HG02763 (cell line): ENCODE measurements at regions not wholly inside any gene's neighbourhood (a gene's known extent, or its start where the extent isn't known, plus 50 kb on each side); places are given as distances from the start of the nearest gene placed in this dataset.

Experiments
- ATAC-seq: cut with Tn5 transposase; IDR thresholded peaks from one replicate; pipeline ENCODE4 v1.9.1; 2021; ENCODE audit warnings: mild to moderate bottlenecking, moderate library complexity; ENCODE audit not compliant: unreplicated experiment

DNA sequence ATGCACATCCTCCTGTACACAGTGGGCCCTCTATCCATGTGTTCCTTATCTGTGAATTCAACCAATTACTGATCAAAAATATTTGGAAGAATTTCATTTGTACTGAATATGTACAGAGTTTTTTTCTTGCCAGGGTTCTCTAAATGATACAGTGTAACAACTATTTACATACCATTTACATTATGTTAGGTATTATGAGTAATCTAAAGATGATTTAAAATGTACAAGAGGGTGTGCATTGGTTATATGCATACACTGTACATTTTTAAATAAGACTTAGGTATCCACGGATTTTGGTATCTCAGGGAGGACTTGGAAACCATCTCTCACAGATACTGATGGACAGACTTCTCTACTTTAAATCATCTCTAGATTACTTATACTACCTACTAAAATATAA, 1333.9 kb downstream of the PCDH18 start:
- no peak for ATAC-seq

DNA sequence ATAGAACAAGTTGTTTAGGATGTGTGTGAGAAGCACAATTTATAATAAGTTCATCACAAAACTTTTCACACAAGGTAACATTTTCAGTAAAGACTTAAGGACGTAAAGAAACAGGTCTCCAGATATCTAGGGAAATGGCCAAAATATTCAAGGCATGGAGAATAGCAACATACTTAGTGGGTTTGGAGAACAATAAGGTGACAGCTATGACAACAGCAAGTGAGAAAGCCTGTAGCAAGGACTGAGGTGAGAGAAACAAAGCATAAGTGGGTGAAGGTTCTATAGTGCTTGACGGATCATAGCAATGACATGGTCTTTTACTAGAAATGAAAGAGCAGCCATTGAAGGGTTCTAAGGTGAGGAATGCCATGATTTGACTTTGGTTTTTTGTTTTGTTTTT, 1337.3 kb downstream of the PCDH18 start:
- no peak for ATAC-seq

DNA sequence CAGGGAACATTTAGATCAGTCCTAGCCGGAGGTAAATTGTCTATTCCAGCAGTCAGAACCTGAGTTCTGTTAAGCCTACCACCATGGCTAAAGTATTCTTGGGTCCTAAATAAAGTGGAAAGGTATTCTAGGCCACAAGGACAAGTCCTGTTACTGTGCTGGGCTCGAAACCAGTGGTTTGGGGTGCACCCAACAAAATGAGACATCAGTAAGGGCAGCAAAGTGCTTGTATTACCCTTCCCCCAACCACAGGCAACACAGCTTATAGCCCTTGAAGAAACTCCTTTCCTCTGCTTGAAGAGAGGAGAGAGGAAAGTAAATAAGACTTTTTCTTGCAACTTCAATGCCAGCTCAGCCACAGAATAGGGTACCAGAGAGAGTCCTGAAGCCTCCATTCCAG, 1345.6 kb downstream of the PCDH18 start:
- no peak for ATAC-seq

DNA sequence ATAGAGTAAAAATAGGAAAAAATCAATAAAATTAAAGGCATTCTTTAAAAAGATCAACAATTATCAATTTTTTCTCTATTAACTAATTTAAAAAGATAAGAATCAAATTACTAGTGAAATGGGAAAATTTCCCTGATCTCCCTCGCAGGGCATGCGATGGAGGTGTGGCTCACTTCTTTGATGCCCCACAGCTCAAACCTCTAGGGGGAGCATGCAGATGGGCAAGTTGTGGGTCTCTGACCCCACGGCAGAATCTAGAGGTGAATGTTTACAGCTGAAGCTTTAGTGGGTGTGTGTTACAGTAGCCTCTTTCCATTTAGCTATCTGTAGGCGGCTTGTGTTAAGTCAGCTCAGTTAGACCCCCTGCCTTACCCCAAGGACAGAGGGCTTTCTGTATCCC, 1348.8 kb downstream of the PCDH18 start:
- no peak for ATAC-seq

DNA sequence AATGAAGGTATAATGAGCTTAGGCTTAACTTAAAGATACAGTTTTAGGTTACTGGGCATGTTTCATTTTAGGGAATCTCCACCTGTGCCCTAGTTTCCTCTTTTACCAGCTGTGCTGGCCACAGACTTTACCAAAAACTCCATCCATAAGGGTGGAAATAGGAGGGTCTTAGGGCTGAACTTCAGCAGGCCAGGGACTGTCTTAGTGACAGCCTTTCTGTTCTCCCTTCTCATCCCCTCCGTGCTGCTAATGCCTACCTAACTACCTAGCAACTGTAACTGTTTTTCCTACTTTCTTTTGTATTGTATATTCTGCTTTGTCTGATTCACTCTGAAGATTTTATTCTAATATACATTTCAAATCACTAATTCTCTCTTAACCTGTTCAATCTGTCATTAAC, 1375.3 kb downstream of the PCDH18 start:
- ATAC-seq, result no peak

DNA sequence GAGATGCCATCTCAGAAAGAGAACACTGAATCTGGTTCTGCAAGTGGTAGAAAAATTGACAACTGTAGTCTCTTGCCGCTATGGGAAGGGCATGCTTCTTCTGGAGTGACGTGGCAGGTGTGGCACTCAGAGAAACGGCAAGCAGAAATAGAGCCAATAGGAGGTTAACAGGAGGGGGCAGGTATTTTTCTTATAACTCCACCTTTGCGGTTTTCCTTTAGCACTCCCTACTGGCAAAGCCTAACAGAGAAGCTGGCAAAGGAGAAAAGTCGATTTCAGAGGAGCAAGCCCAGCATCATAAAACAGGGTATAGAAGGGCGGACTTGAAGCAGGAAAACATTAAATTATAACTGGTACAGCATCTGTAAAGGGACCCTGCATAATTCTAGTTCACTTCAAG, 1382.2 kb downstream of the PCDH18 start:
- ATAC-seq, result no peak

DNA sequence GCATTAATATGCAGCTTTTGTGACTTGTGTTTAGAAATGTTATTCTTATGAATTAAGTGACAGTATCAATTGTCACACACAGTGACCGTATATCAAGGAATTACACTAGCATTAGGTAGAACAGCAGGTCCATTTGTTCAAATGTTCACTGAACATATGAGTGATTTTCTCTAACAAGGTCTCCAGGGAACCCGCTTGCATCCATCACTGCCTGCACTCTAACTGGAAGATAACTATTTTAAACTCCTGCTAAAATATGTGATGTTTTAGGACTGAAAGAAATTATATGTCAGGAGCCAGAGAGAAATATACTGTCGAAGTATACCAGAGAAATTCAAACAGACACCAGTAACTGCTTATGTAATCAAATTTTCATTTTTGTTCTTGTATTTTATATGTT, 1395.7 kb downstream of the PCDH18 start:
- no peak for ATAC-seq

DNA sequence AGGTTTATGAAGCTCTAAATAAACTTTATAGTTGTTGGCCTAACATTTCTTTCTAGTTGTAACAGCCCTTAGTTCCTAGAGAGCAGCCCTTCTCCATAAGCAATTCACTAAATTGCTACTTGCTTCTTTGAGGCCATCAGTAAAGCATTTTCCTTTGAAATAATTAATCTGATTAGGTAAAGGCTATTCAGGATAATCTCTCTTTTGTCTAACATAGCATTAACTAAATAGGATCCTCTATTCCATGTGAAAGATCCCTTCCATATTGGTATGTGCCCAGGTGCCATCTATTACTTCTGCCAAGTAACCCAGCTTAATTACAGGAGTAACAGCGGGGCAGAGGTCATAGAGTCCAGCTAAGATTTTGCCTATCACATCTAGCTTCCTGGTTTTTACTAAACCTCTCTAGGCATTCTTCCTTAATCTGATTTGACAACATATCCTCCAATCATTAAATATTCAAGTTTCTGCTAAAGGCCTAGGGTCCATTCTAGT, 1408.0 kb downstream of the PCDH18 start:
- no peak for ATAC-seq

DNA sequence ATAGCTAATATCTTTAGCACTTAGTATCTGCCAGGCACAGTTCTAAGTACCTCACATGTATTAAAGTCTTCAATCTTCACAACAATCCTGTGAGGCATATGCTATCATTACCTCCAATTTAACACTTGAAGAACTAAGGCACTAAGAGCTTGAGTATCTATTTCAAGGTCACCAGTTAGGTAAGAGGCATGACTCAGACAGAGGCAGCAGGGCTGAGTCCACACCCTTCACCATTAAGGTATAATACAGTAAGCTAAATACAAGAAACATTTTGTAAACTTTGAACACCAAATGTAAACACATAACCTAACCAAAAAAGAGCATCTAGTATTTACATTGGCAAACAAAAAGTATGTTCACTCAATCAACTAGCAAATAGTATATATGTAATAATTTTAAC, 1410.9 kb downstream of the PCDH18 start:
- ATAC-seq, result no peak

DNA sequence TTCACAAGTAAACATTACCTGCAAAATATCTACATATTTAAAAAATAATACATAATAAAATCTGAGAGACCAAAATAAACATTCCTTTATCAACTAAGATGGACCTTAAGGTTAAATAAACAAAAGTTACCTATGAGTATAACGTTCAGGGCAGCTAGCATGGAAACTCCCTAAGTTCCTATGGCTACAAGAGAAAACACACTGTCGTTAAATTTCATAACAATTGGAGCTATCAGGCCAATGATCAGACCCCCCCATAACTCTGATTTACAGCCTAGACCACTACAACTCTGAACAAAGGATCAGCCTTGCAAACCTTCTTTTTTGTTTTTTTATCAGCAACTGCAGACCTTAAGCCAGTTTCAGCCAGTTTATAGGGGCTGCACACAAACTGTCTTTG, 1418.4 kb downstream of the PCDH18 start:
- no peak for ATAC-seq

DNA sequence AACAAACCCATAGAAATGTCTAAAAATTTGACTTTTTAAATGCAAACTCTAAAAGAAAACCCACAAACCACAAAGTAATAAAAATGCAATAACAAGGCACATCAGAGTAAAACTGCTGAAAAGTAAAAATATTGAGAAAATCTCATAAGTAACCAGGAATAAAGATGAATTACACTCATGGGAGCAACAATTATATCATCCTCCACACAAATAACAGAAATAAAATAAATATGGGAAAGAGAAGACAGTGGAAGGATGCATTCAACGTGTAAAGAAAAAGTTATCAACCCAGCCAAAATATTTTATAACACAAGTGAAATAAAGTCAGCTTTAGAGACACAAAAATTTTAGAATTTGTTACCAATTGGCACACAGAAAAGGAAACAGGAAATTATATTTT, 1420.2 kb downstream of the PCDH18 start:
- ATAC-seq, result no peak

DNA sequence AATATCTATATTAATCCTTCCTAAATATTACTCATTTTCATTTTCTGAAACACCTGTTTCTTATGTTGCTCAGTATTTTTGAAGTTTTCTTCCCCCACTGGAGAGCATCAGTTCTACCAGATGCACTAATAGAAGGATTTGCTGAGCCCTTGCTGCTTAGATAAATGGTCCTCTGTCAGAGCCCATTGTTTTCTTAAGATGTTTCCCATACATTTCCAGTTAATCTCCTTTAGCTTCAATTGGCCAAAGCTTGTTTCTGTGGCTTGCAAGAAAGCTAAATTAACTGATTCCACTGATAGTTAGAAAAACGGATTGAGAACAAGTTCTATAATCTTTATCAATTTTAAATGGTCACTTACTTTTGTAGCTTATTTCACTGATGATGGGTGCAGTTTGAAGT, 1425.5 kb downstream of the PCDH18 start:
- no peak for ATAC-seq

DNA sequence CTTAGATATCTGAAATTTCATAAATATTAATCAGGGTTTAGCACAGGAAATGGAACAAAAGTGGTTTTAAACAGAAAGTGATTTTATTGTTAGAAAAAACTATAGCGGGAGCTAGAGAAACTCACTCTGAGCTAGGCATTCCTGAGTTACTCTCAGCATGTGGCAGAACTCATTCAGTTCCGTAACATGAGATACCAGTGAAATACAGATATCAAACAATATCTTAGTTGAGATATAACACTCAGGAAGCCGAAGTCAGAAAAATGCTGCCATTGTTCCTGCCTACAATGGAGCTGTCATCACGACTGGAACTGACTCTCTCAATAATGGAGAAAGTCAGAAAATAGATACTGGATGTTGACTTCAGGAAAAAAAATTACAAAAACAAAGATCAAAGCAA, 1428.7 kb downstream of the PCDH18 start:
- no peak for ATAC-seq

DNA sequence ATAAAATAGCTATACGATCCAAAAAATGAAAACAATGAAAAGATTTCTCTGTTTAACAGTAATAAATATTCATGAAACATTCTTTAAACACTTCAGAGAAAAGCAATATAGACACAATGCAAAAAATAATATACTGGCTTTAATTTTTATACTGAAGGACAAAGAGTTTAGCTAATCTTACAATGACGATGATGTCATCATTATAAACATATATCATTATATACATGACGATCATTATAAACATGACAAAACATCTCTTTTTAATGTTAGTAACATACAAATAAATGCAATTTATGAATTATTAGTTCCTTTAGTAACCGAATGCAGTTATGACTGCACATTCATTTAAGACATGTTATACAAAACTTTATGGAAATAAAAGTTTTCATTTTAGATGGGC, 1434.6 kb downstream of the PCDH18 start:
- ATAC-seq, result no peak

DNA sequence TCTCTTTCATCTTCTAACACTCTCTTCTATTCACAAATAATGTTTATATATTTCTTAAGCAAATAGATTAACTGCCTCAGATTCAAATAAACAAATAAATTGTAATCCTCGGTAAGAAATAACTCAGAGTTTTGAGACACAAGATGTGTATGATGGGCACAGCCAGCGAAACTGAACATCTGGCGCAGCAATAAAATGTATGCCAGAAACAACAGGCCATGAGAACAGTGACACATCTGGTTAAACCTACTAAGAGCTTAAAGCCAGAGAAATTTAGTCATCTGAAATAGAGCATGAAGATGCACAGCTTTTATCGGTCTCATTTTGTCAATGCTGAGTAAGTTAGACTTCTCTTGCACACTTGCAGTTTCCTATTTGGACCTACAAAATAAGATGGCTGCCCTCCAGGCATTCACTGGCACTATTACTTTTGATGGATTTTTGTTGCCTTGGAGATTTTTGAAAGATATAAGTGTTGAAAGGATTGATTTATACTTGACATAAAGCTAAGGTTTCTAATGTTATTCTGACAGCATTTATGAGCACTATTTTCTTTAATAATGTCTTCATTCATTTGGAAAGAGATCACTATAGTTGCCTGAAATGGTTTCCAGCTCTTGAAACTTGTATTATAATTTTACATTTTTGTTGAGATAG, 1444.0 kb downstream of the PCDH18 start:
- ATAC-seq, result no peak

DNA sequence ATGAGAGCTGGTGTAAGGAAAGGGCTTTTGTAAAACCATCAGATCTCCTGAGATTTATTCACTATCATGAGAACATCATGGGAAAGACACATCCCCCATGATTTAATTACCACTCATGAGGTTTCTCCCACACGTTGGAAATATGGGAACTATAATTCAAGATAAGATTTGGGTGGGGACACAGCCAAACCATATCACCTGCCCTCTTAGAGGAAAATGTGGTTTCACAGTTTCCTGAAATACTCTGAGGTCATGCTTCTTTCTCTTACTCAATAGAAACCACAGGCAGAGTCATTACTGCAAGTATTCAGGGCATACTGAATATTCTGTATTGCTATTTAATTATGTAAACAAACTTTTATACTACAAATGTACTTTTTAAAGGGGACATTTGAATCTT, 1453.3 kb downstream of the PCDH18 start:
- ATAC-seq, result no peak

DNA sequence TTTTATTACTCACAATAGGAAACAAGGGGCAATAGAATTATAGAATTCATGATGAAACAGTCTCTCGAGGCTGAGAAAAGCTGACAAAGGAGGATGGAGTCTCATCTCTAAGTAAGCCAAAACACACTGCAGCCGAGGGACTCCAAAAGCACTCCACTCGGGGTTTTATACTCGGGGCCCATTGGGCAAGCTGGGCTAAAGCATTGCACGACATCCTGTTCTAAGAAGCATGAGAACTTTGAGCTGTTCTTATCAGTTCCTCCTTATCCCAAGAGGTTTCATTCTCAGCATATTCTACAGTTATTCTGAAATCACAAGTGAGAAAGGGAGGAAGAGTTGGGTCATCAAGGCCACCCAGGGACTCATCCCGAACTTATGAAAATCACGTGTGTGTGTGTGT, 1475.5 kb downstream of the PCDH18 start:
- no peak for ATAC-seq

DNA sequence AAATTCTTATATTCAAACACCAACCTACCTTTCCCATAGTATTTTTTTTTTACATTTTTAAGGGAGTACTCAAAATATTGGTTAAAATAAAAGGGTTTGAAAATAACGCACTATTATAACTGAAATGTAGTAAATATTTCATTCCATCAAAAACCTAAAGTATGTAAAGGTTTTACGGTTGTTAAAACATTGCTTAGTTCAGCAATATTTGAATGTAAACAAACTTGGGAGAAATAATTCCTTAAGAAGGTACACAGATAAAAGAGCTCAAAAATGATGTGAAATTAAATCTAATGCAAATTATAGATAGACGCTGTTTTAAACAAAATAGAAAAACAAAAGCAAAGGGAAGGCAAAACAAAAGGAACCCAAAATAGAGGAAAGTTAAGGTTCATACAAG, 1476.9 kb downstream of the PCDH18 start:
- ATAC-seq, result no peak

DNA sequence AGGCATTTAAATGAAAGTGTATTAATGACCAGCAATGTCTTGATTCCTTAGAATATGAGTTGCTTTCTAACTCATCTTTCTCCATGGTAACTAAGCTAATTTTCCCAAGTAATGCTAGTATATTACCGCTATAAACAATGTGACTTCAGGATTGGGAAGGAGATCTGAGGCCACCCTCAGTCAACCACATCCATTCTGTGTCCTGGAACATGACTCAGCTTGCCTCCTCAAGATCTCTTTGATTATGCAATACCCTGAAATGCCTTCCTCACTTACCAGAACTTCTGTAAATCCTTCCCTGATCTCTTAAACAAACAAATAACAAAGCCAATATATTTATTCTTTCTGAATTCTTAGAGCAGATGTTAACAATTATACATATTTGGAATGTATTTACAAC, 1495.5 kb downstream of the PCDH18 start:
- no peak for ATAC-seq

DNA sequence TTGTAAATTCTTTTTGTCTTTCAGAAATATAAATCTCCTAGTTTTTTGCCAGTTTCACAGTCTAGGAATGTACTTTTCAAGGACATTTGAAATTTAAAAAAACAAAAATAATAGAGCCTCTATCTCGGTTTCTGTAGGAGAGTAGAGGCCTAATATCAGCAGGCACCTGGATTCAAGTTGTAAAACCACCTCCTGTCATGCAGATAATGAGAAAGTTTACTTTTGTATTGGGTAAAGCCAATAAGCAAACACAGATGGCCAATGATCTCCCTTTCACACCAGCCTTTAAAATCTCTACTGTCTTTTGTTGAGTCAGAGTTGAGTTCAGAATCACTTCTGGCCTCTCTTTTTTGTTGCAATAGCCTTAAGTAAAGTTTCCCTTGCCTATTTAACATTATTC, 1499.9 kb downstream of the PCDH18 start:
- no peak for ATAC-seq

DNA sequence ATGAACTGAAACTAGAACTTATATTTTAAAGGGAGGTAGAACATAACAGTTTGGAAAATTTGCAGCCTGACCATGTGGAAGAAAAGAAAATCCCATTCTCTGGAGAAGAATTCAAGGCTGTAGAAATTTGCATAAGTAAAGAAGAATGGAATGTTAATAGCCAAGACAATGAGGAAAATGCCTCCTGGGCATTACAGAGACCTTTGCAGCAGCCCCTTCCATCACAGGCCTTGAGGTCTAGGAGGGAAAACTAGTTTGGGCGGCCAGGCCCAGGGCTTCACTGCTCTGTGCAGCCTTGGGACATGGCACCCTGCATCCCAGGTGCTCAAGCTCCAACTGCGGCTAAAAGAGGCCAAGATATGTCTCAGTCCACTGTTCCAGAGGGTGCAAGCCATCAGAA, 1506.8 kb downstream of the PCDH18 start:
- no peak for ATAC-seq

DNA sequence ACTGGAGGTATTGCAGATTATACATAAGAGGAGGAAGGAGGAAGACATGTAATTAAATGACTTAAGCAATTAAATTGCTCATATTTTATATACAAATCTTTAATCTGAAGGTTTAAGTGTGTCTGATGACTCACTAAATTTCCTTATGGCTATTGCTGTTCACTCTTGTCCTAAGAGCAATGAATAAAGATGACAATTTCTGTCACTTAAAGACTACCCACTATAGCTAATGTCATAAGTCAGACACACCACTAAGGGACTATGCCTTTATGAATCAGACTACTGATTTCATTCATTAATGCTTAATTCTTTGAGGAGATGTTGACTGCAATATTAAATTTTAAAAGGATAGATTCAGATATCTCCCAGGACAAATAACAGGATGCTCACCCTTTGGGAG, 1514.7 kb downstream of the PCDH18 start:
- no peak for ATAC-seq

DNA sequence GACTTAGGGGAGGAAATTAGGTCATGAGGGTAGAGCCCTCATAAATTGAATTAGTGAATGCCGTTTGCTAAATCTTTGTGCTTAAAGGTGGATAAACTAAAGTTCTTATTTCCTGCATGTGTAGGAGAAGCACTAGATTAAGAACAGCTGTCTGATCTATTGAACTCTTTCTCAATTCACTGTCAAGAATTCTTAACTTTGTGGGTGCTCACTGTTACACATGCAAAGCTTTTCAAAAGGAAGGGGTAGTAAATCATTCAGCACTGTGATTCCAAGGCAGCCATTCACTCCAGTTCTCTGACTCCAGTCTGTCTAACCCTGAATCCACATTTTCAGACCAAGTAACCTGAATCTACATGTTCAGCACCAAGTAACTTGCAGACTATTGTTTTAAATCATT, 1520.1 kb downstream of the PCDH18 start:
- ATAC-seq, result no peak
